Esophagus muscularis mucosa (tissue), 3 donors: ENCODE measurements at regions not wholly inside any gene's neighbourhood (a gene's known extent, or its start where the extent isn't known, plus 50 kb on each side); places are given as distances from the start of the nearest gene placed in this dataset.

Experiments
- POLR2A ChIP-seq: fragments of 450-650 bp; IDR thresholded peaks from one replicate; pipeline ENCODE4 v1.6.1; 2017; ENCODE audit warnings: antibody characterized with exemption, moderate library complexity, mild to moderate bottlenecking, low read depth
- POLR2AphosphoS5 ChIP-seq, 2 donors: sonication (generic); formaldehyde crosslinking; IDR thresholded peaks; one replicate each; pipeline ENCODE4 v1.6.1; 2017; ENCODE audit warnings: antibody characterized with exemption in 2 of 2
- TF ChIP-seq, protein P1 (sequence below), 3 experiments: fragments of 200-600 bp in 2 of 3; fragments of 450-650 bp in 1 of 3; sonication (generic) in 2 of 3; IDR thresholded peaks; one replicate each; pipeline ENCODE4 v1.5.1; 2017 to 2019; ENCODE audit warnings: antibody characterized with exemption in 3 of 3, mild to moderate bottlenecking in 2 of 3, moderate library complexity in 1 of 3

DNA sequence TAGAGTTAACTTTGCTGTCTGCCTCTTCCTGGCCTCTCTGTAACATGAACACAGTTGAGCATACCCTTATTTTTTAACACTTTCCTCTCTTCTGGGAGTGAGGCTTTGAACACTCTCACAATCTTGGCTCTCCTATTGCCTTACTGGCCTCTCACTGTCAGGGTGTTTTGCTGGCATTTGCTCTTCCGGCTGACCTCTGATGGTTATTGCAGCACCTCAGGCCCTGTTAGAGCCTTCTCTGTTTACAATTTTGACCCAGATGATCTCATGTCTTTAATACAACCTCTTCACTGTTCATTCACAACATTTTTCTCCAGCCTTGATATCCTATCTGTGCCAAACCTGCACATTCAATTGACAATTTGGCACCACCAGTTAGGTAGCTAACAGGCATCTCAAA lies 357.8 kb upstream of the USP15 start:
- TF ChIP-seq, protein P1, sequence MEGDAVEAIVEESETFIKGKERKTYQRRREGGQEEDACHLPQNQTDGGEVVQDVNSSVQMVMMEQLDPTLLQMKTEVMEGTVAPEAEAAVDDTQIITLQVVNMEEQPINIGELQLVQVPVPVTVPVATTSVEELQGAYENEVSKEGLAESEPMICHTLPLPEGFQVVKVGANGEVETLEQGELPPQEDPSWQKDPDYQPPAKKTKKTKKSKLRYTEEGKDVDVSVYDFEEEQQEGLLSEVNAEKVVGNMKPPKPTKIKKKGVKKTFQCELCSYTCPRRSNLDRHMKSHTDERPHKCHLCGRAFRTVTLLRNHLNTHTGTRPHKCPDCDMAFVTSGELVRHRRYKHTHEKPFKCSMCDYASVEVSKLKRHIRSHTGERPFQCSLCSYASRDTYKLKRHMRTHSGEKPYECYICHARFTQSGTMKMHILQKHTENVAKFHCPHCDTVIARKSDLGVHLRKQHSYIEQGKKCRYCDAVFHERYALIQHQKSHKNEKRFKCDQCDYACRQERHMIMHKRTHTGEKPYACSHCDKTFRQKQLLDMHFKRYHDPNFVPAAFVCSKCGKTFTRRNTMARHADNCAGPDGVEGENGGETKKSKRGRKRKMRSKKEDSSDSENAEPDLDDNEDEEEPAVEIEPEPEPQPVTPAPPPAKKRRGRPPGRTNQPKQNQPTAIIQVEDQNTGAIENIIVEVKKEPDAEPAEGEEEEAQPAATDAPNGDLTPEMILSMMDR (IDR thresholded peaks at IDR 0.05): no peak
- TF ChIP-seq POLR2AphosphoS5 (IDR thresholded peaks at IDR 0.05) (no peak), POLR2A (no peak)
